ENCODE measurements at regions not wholly inside any gene's neighbourhood (a gene's known extent, or its start where the extent isn't known, plus 50 kb on each side); places are given as distances from the start of the nearest gene placed in this dataset.
A peak's percentile ranks its signal among the peaks of the same experiment; 100 is the strongest.
"Not testable (repeated sequence)": the region's sequence is repeated elsewhere in the genome, so short reads cannot be mapped to it uniquely, and the experiment has no call there.

- DNase-seq (ENCODE audit: low spot score in 2 of 2); H3K27ac Mint-ChIP-seq; ATAC-seq; H3K36me3 Mint-ChIP-seq: not testable (repeated sequence)
- peaks cover 20 to 24% of the 10 kb centered on the region in 2 donors for H3K9me3 Mint-ChIP-seq
Observed at GRCh38 chr13:90853666-90854065, 493.8 kb upstream of the MIR17HG start.

GRCh38 chr13:90857921-90858320, 489.6 kb upstream of the MIR17HG start:
- DNase-seq (ENCODE audit: low spot score in 2 of 2) (no peak), ATAC-seq (no peak)
- no peaks in the 10 kb centered on the region for H3K36me3 Mint-ChIP-seq
- no peak overlapping the region for H3K27ac Mint-ChIP-seq
- peaks cover 7 to 9% of the 10 kb centered on the region in 2 donors for H3K9me3 Mint-ChIP-seq

- H3K27ac Mint-ChIP-seq = no peak overlapping the region
- DNase-seq (ENCODE audit: low spot score in 2 of 2) = no peak
- no peak for ATAC-seq
- no peaks in the 10 kb centered on the region for H3K36me3 Mint-ChIP-seq
- H3K9me3 Mint-ChIP-seq = no peaks in the 10 kb centered on the region
Observed at GRCh38 chr13:90866006-90866405, 481.5 kb upstream of the MIR17HG start.

- Mint-ChIP-seq H3K27ac (no peak overlapping the region), H3K9me3 (peaks cover 0 to 4% of the 10 kb centered on the region in 2 donors), H3K36me3 (no peaks in the 10 kb centered on the region)
- DNase-seq (ENCODE audit: low spot score in 2 of 2) (peak in 1 of 2 donors; percentile 22), ATAC-seq (peak in 1 of 2 donors; percentile 60)
Observed at GRCh38 chr13:90867336-90867683, 480.2 kb upstream of the MIR17HG start.

- DNase-seq (ENCODE audit: low spot score in 2 of 2) (peak in 1 of 2 donors; percentile 3), ATAC-seq (no peak)
- peaks cover 0 to 4% of the 10 kb centered on the region in 2 donors for H3K9me3 Mint-ChIP-seq
- H3K36me3 Mint-ChIP-seq = no peaks in the 10 kb centered on the region
- no peak overlapping the region for H3K27ac Mint-ChIP-seq
Observed at GRCh38 chr13:90868321-90868920, 479.1 kb upstream of the MIR17HG start.

GRCh38 chr13:90869580-90869979, 477.9 kb upstream of the MIR17HG start:
- peaks cover 0 to 4% of the 10 kb centered on the region in 2 donors for H3K9me3 Mint-ChIP-seq

GRCh38 chr13:90872491-90873025, 474.9 kb upstream of the MIR17HG start:
- H3K9me3 Mint-ChIP-seq = peaks cover 0 to 7% of the 10 kb centered on the region in 2 donors
- no peaks in the 10 kb centered on the region for H3K36me3 Mint-ChIP-seq
- no peak overlapping the region for H3K27ac Mint-ChIP-seq
- DNase-seq (ENCODE audit: low spot score in 2 of 2) (no peak), ATAC-seq (no peak)

More at GRCh38 chr13:90869580-90869979, 477.9 kb upstream of the MIR17HG start:
- DNase-seq (ENCODE audit: low spot score in 2 of 2) = no peak
- ATAC-seq = no peak
- no peak overlapping the region for H3K27ac Mint-ChIP-seq
- no peaks in the 10 kb centered on the region for H3K36me3 Mint-ChIP-seq

- H3K9me3 Mint-ChIP-seq = no peaks in the 10 kb centered on the region
- H3K36me3 Mint-ChIP-seq = no peaks in the 10 kb centered on the region
- H3K27ac Mint-ChIP-seq = no peak overlapping the region
- ATAC-seq (no peak), DNase-seq (ENCODE audit: low spot score in 2 of 2) (no peak)
Observed at GRCh38 chr13:90880790-90881189, 466.7 kb upstream of the MIR17HG start.

- Mint-ChIP-seq H3K36me3 (no peaks in the 10 kb centered on the region), H3K9me3 (no peaks in the 10 kb centered on the region), H3K27ac (no peak overlapping the region)
- DNase-seq (ENCODE audit: low spot score in 2 of 2) = no peak
- ATAC-seq = no peak
Observed at GRCh38 chr13:90882551-90882950, 464.9 kb upstream of the MIR17HG start.

- DNase-seq (ENCODE audit: low spot score in 2 of 2) (no peak), ATAC-seq (no peak)
- H3K36me3 Mint-ChIP-seq = no peaks in the 10 kb centered on the region
- H3K9me3 Mint-ChIP-seq = no peaks in the 10 kb centered on the region
- H3K27ac Mint-ChIP-seq = no peak overlapping the region
Observed at GRCh38 chr13:90883592-90883991, 463.9 kb upstream of the MIR17HG start.

- ATAC-seq (no peak), DNase-seq (ENCODE audit: low spot score in 2 of 2) (no peak)
- no peak overlapping the region for H3K27ac Mint-ChIP-seq
- H3K36me3 Mint-ChIP-seq = no peaks in the 10 kb centered on the region
- no peaks in the 10 kb centered on the region for H3K9me3 Mint-ChIP-seq
Observed at GRCh38 chr13:90884066-90884465, 463.4 kb upstream of the MIR17HG start.

- no peak for DNase-seq (ENCODE audit: low spot score in 2 of 2)
- H3K36me3 Mint-ChIP-seq = no peaks in the 10 kb centered on the region
Observed at GRCh38 chr13:90889906-90890834, 457.3 kb upstream of the MIR17HG start.

GRCh38 chr13:90891329-90891728, 456.2 kb upstream of the MIR17HG start:
- Mint-ChIP-seq H3K36me3 (no peaks in the 10 kb centered on the region), H3K27ac (no peak overlapping the region), H3K9me3 (peaks cover 5 to 12% of the 10 kb centered on the region in 2 donors)
- DNase-seq (ENCODE audit: low spot score in 2 of 2) (no peak), ATAC-seq (no peak)

More at GRCh38 chr13:90889906-90890834, 457.3 kb upstream of the MIR17HG start:
- Mint-ChIP-seq H3K9me3 (peaks cover 5 to 12% of the 10 kb centered on the region in 2 donors), H3K27ac (no peak overlapping the region)
- ATAC-seq = no peak

- H3K27ac Mint-ChIP-seq; H3K36me3 Mint-ChIP-seq; DNase-seq (ENCODE audit: low spot score in 2 of 2); ATAC-seq: not testable (repeated sequence)
- H3K9me3 Mint-ChIP-seq = peaks cover 5 to 12% of the 10 kb centered on the region in 2 donors
Observed at GRCh38 chr13:90893199-90893598, 454.3 kb upstream of the MIR17HG start.

- Mint-ChIP-seq H3K9me3 (peaks cover 0 to 14% of the 10 kb centered on the region in 2 donors), H3K36me3 (no peaks in the 10 kb centered on the region), H3K27ac (no peak overlapping the region)
- DNase-seq (ENCODE audit: low spot score in 2 of 2) = no peak
- no peak for ATAC-seq
Observed at GRCh38 chr13:90896002-90896401, 451.5 kb upstream of the MIR17HG start.

- Mint-ChIP-seq H3K27ac (no peak overlapping the region), H3K36me3 (no peaks in the 10 kb centered on the region), H3K9me3 (peaks cover 0 to 14% of the 10 kb centered on the region in 2 donors)
- DNase-seq (ENCODE audit: low spot score in 2 of 2) (no peak), ATAC-seq (no peak)
Observed at GRCh38 chr13:90898811-90899210, 448.7 kb upstream of the MIR17HG start.

GRCh38 chr13:90899416-90899815, 448.1 kb upstream of the MIR17HG start:
- no peaks in the 10 kb centered on the region for H3K36me3 Mint-ChIP-seq
- DNase-seq (ENCODE audit: low spot score in 2 of 2) (no peak), ATAC-seq (no peak)
- no peak overlapping the region for H3K27ac Mint-ChIP-seq
- peaks cover 0 to 12% of the 10 kb centered on the region in 2 donors for H3K9me3 Mint-ChIP-seq
